ENCODE measurements at regions not wholly inside any gene's neighbourhood (a gene's known extent, or its start where the extent isn't known, plus 50 kb on each side); places are given as distances from the start of the nearest gene placed in this dataset.

- no peak for TF ChIP-seq CTCF (IDR thresholded peaks at IDR 0.05)
Measured at GRCh38 chr14:104253223-104253822, 114.9 kb downstream of the KIF26A start.

DNA sequence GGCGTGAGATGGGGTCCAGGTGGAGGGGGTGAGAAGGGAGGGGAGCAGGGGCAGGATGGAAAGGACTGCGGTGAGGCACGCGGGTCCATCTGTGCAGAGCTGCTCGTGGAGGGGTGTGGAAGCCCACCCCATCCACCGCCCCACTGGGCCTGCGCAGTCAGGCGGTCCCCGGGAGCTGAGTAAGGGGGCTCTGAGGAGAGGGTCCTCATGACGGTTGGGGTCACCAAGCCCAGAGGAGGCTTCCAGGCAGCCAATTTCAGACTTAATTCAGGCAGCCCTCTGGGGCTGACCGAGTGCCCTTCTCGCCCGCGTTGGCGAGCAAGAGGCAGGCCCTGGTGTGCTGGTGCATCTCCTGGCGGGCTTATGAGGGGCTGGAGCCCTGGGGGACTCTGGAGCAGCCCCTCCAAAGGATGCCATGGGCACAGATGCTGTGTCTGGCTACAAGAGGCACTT is 115.5 kb downstream of the KIF26A start:
- TF ChIP-seq CTCF (IDR thresholded peaks at IDR 0.05) = no peak

DNA sequence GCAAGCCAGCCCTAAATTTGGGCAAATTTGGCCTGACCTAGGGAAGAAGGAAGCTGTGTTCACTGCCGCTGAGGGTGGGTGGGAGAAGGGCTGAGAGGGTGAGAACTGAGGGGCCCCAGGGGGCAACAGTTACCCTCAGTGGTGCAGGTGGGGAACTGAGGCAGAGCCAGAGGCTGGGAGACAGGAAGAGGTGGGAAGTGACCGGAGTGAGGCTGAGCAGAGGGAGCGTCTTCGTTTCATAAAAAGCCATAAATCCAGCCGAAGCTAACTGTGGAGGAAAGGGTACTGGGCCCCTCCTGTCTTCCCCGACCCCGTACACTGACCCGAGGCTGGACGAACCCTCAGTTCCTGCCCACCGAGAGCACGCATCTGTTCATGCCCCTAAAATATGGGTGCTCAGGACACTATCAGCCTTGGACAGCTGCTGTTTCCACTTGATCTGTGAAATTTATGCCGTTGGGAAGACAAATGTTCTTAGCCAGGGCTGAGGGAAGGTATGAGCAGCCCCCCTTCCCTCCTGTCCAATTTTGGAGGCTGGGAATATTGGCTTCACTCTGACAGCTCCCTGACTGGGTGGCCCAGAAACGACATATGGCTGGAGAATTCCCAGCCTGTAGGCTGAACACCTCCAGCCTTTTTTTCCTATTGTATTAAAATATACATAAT is 116.5 kb downstream of the KIF26A start:
- no peak for TF ChIP-seq CTCF (IDR thresholded peaks at IDR 0.05)

GRCh38 chr14:104256025-104256424 is 117.6 kb downstream of the KIF26A start:
- no peak for TF ChIP-seq CTCF (IDR thresholded peaks at IDR 0.05)

DNA sequence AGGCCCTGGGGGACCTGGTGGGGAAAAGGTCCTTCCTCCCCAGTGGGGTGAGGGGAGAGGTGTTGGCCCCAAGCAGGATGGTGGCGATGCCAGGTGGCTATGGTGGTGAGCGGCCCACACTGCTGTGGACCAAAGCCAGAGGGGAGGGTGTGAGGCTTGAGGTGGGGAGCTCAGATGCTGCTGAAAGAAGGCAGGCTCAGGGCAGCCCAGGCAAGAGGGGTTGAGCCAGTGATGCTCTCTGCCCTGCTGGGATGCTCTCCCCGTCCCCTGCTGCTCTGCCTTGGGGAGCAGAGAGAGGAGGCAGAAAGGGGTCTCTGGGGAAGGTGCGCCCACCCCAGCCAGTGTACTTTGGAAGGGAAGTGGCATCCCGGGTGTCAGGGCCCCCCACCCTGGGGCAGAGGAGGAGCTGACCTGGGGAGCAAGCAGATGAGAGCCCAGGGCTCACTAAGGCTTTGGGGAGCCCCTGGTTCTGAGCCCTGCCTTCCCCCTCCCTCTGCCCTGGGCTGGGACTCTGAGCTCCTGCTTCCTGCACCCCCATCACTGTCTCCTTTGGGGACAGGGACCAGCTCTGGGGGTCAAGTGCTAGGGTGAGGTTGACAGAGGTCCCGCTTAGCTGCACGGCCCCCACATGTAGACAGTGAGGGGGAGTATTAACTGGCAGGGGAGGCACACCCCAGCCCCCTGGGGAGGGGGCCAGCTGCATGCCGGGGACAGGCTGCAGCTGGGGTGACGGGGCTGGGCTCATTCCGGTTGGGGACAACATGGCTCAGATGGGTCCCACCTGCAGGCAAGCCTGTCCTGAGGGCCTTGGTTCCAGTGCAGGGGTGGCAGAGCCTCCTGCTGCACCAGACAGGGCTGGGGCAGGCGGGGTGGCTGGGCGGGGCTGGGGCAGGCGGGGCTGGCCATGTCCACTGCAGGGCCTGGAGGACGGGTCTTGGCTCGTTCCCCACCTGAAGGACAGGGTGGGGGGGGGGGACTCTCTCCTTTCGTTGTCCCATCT is 124.4 kb downstream of the KIF26A start:
- TF ChIP-seq CTCF (IDR thresholded peaks at IDR 0.05) = no peak

GRCh38 chr14:104263675-104264358 is 125.4 kb downstream of the KIF26A start:
- no peak for TF ChIP-seq CTCF (IDR thresholded peaks at IDR 0.05)

Data from LNCAP (cell line).